ENCODE measurements at regions not wholly inside any gene's neighbourhood (a gene's known extent, or its start where the extent isn't known, plus 50 kb on each side); places are given as distances from the start of the nearest gene placed in this dataset.

DNA sequence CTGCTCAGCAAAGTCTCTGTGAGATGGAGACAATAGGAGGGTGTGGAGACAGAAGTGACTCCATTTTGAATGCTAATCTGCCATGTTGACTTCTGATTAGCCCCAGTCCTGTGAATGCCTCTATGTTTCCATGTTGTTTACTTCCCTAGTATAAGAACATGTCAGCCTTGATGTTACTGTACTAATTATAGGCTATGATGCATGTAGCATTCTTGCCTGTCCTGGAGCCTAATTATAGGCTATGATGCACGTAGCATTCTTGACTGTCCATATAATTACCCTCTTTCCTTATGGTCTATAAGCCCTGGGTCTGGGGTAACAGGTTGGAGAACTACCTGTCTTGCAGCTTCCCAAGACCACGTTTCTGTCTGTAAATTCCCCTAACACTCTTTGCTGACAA lies 353.3 kb upstream of the CLINT1 start:
- TF ChIP-seq, protein P1, sequence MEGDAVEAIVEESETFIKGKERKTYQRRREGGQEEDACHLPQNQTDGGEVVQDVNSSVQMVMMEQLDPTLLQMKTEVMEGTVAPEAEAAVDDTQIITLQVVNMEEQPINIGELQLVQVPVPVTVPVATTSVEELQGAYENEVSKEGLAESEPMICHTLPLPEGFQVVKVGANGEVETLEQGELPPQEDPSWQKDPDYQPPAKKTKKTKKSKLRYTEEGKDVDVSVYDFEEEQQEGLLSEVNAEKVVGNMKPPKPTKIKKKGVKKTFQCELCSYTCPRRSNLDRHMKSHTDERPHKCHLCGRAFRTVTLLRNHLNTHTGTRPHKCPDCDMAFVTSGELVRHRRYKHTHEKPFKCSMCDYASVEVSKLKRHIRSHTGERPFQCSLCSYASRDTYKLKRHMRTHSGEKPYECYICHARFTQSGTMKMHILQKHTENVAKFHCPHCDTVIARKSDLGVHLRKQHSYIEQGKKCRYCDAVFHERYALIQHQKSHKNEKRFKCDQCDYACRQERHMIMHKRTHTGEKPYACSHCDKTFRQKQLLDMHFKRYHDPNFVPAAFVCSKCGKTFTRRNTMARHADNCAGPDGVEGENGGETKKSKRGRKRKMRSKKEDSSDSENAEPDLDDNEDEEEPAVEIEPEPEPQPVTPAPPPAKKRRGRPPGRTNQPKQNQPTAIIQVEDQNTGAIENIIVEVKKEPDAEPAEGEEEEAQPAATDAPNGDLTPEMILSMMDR (IDR thresholded peaks at IDR 0.05; ENCODE audit: insufficient read depth, low read length) = no peak
- TF ChIP-seq POLR2AphosphoS5 (IDR thresholded peaks at IDR 0.05; ENCODE audit: low read depth) = no peak
- no peak for TF ChIP-seq GABPA (IDR thresholded peaks at IDR 0.05; ENCODE audit: low read depth)
- TF ChIP-seq SPI1 (IDR thresholded peaks at IDR 0.05; ENCODE audit: borderline replicate concordance, low read depth) = no peak
- TF ChIP-seq REST (IDR thresholded peaks at IDR 0.05; ENCODE audit: insufficient replicate concordance, low read depth) = no peak

Measured in HL-60 (cell line).